ENCODE measurements at regions not wholly inside any gene's neighbourhood (a gene's known extent, or its start where the extent isn't known, plus 50 kb on each side); places are given as distances from the start of the nearest gene placed in this dataset.

GRCh38 chrX:106499473-106499872 is 112.3 kb upstream of the RADX start:
- TF ChIP-seq CTCF (IDR thresholded peaks at IDR 0.05; ENCODE audit: low read depth, low read length, missing control alignments) = no peak
- H3K4me3 ChIP-seq (ENCODE audit: low read depth, low read length) = no peak overlapping the region
- no peak for DNase-seq (ENCODE audit: low read depth)

- TF ChIP-seq CTCF (IDR thresholded peaks at IDR 0.05; ENCODE audit: low read depth, low read length, missing control alignments) = no peak
- no peak for DNase-seq (ENCODE audit: low read depth)
- H3K4me3 ChIP-seq (ENCODE audit: low read depth, low read length) = no peak overlapping the region
These were observed 100.9 kb upstream of the RADX start for GRCh38 chrX:106510713-106511403.

Measured in GM12864 (cell line).